Gastrocnemius medialis (tissue), 4 donors: ENCODE measurements at regions not wholly inside any gene's neighbourhood (a gene's known extent, or its start where the extent isn't known, plus 50 kb on each side); places are given as distances from the start of the nearest gene placed in this dataset.

Source experiments
- ATAC-seq, 2 donors: fragments of 150-250 bp; one replicate each; pipeline ENCODE4 v1.9.1; 2016
- DNase-seq, 2 donors: peaks; one replicate each; pipeline ENCODE4 v3.0.0-alpha.2; 2019
- H3K27ac ChIP-seq, 4 donors: fragments of 200-600 bp; sonication (generic); 1 replicate in 1 of 4; 2 replicates in 3 of 4; pipeline ENCODE4 v1.5.1; 2016 to 2018; ENCODE audit warnings: mild to moderate bottlenecking in 2 of 4, moderate library complexity in 1 of 4
- H3K27me3 ChIP-seq, 3 donors: fragments of 200-600 bp; sonication (generic) in 2 of 3; 1 replicate in 1 of 3; 2 replicates in 2 of 3; pipeline versions ENCODE4 v1.5.1 to v1.6.0; 2016 to 2019; ENCODE audit warnings: mild to moderate bottlenecking in 1 of 3, moderate library complexity in 1 of 3
- H3K36me3 ChIP-seq, 2 donors: fragments of 200-600 bp; sonication (generic) in 1 of 2; one replicate each; pipeline ENCODE4 v1.5.1; 2017 to 2018
- H3K4me1 ChIP-seq, 2 donors: fragments of 200-600 bp; sonication (generic) in 1 of 2; one replicate each; pipeline ENCODE4 v1.5.1; 2016 to 2017; ENCODE audit warnings: mild to moderate bottlenecking in 2 of 2
- H3K4me3 ChIP-seq, 4 donors: fragments of 200-600 bp; sonication (generic) in 3 of 4; 1 replicate in 1 of 4; 2 replicates in 3 of 4; pipeline ENCODE4 v1.5.1; 2016 to 2019; ENCODE audit warnings: mild to moderate bottlenecking in 2 of 4
- H3K9me3 ChIP-seq, 3 donors: fragments of 200-600 bp; sonication (generic) in 2 of 3; 1 replicate in 1 of 3; 2 replicates in 2 of 3; pipeline ENCODE4 v1.5.1; 2016 to 2019
- CTCF ChIP-seq, 5 experiments: fragments of 450-650 bp in 3 of 5; fragments of 200-600 bp in 2 of 5; sonication (generic) in 2 of 5; IDR thresholded peaks in 4 of 5; conservative IDR thresholded peaks in 1 of 5; 1 replicate in 4 of 5; 2 replicates in 1 of 5; pipeline ENCODE4 v1.5.1; 2016 to 2019; ENCODE audit warnings: antibody characterized with exemption in 5 of 5, mild to moderate bottlenecking in 3 of 5, moderate library complexity in 3 of 5
- POLR2A ChIP-seq, 2 donors: fragments of 450-650 bp; IDR thresholded peaks; one replicate each; pipeline ENCODE4 v1.6.1; 2017; ENCODE audit warnings: antibody characterized with exemption in 2 of 2, mild to moderate bottlenecking in 2 of 2, moderate library complexity in 2 of 2
- in situ Hi-C, 4 donors: fragments of 200-750 bp; cut with MboI; loops; one replicate each; pipeline versions ENCODE4 v1.15.0 to v1.8.0; 2017; ENCODE audit warnings: low sequenced_read_pairs in 4 of 4
- intact Hi-C: fragments of 100-400 bp; cut with DNase I; formaldehyde crosslinking; loops from one replicate; pipeline ENCODE4 v1.15.1; 2023; ENCODE audit warnings: low total_unique reads

- no peaks in the 10 kb centered on the region for H3K9me3 ChIP-seq
- ATAC-seq (no peak), DNase-seq (no peak)
- in situ Hi-C loops (no loop called here), intact Hi-C loops (no loop called here)
- H3K4me3 ChIP-seq, result no peak overlapping the region
- no peaks in the 10 kb centered on the region for H3K36me3 ChIP-seq
- no peaks in the 10 kb centered on the region for H3K4me1 ChIP-seq
- TF ChIP-seq POLR2A (IDR thresholded peaks at IDR 0.05) (no peak), CTCF (IDR thresholded peaks at IDR 0.05 in 4 of 5, conservative IDR thresholded peaks at IDR 0.05 in 1 of 5) (no peak)
- peaks cover 0 to 14% (median 7%) of the 10 kb centered on the region in 3 donors for H3K27me3 ChIP-seq
- H3K27ac ChIP-seq, result no peak overlapping the region
These were observed 82.7 kb upstream of the LEP start for GRCh38 chr7:128158370-128158769.

GRCh38 chr7:128160296-128160695 is 80.8 kb upstream of the LEP start:
- Histone ChIP-seq H3K36me3 (no peaks in the 10 kb centered on the region), H3K27ac (no peak overlapping the region), H3K9me3 (no peaks in the 10 kb centered on the region), H3K27me3 (peaks cover 13 to 25% (median 22%) of the 10 kb centered on the region in 3 donors), H3K4me3 (no peak overlapping the region), H3K4me1 (no peaks in the 10 kb centered on the region)
- DNase-seq, result no peak
- intact Hi-C loops (no loop called here), in situ Hi-C loops (no loop called here)
- no peak for ATAC-seq
- TF ChIP-seq POLR2A (IDR thresholded peaks at IDR 0.05) (no peak), CTCF (IDR thresholded peaks at IDR 0.05 in 4 of 5, conservative IDR thresholded peaks at IDR 0.05 in 1 of 5) (no peak)

- H3K9me3 ChIP-seq, result no peaks in the 10 kb centered on the region
- TF ChIP-seq POLR2A (IDR thresholded peaks at IDR 0.05) (no peak), CTCF (IDR thresholded peaks at IDR 0.05 in 4 of 5, conservative IDR thresholded peaks at IDR 0.05 in 1 of 5) (no peak)
- H3K4me3 ChIP-seq, result no peak overlapping the region
- in situ Hi-C loops, result no loop called here
- DNase-seq, result no peak
- no peak for ATAC-seq
- no peaks in the 10 kb centered on the region for H3K36me3 ChIP-seq
- intact Hi-C loops, result no loop called here
- peaks cover 1 to 3% of the 10 kb centered on the region in 2 donors for H3K4me1 ChIP-seq
- H3K27ac ChIP-seq, result no peak overlapping the region
- peaks cover 26 to 38% (median 35%) of the 10 kb centered on the region in 3 donors for H3K27me3 ChIP-seq
These were observed 79.5 kb upstream of the LEP start for GRCh38 chr7:128161466-128162125.

GRCh38 chr7:128162666-128163065 is 78.4 kb upstream of the LEP start:
- Histone ChIP-seq H3K36me3 (no peaks in the 10 kb centered on the region), H3K27me3 (peaks cover 34 to 45% (median 43%) of the 10 kb centered on the region in 3 donors), H3K27ac (no peak overlapping the region), H3K4me3 (no peak overlapping the region), H3K4me1 (peaks cover 3 to 9% of the 10 kb centered on the region in 2 donors), H3K9me3 (no peaks in the 10 kb centered on the region)
- intact Hi-C loops (no loop called here), in situ Hi-C loops (no loop called here)
- DNase-seq (no peak), ATAC-seq (no peak)
- TF ChIP-seq POLR2A (IDR thresholded peaks at IDR 0.05) (no peak), CTCF (IDR thresholded peaks at IDR 0.05 in 4 of 5, conservative IDR thresholded peaks at IDR 0.05 in 1 of 5) (no peak)

GRCh38 chr7:128163473-128163872 is 77.6 kb upstream of the LEP start:
- intact Hi-C loops (no loop called here), in situ Hi-C loops (no loop called here)
- TF ChIP-seq POLR2A (IDR thresholded peaks at IDR 0.05), result no peak
- TF ChIP-seq CTCF (IDR thresholded peaks at IDR 0.05 in 4 of 5, conservative IDR thresholded peaks at IDR 0.05 in 1 of 5), result no peak
- H3K9me3 ChIP-seq, result no peaks in the 10 kb centered on the region
- no peaks in the 10 kb centered on the region for H3K36me3 ChIP-seq
- peaks cover 3 to 15% of the 10 kb centered on the region in 2 donors for H3K4me1 ChIP-seq
- H3K27me3 ChIP-seq, result peaks cover 42 to 53% (median 48%) of the 10 kb centered on the region in 3 donors
- H3K27ac ChIP-seq, result no peak overlapping the region
- ATAC-seq (no peak), DNase-seq (no peak)
- H3K4me3 ChIP-seq, result no peak overlapping the region
